HepG2 (cell line): ENCODE measurements at regions not wholly inside any gene's neighbourhood (a gene's known extent, or its start where the extent isn't known, plus 50 kb on each side); places are given as distances from the start of the nearest gene placed in this dataset.
A peak's percentile ranks its signal among the peaks of the same experiment; 100 is the strongest.
"Not testable (repeated sequence)": the region's sequence is repeated elsewhere in the genome, so short reads cannot be mapped to it uniquely, and the experiment has no call there.

Source experiments
- ATAC-seq: fragments of 200-7000 bp; cut with Tn5 transposase; 3 replicates; pipeline ENCODE4 v1.9.1; 2020; ENCODE audit warnings: mild to moderate bottlenecking, moderate library complexity
- BruUV-seq: library from RNA; stranded (reverse); fragments of 400-500 nt; replicated peaks from 2 replicates; lab custom pipeline; 2021; lab: Mats Ljungman, UMichigan
- CTCF ChIA-PET: fragments of 300-600 bp; formaldehyde crosslinking; extraction: SDS; loops from one replicate; lab custom pipeline; 2021; ENCODE audit warnings: low total read pairs, inconsistent platforms, low intra/inter-chr PET ratio; lab: Yijun Ruan, JAX
- POLR2A ChIA-PET: fragments of 350-600 bp; sonication (Branson Sonifier 250); formaldehyde crosslinking; loops from one replicate; lab custom pipeline; 2020; ENCODE audit warnings: antibody characterized with exemption, inconsistent platforms; lab: Yijun Ruan, JAX
- DNase-seq: peaks from one replicate; pipeline ENCODE4 v3.0.0-alpha.2; 2015; ENCODE audit warnings: low spot score
- FAIRE-seq: peaks from 3 replicates; lab custom pipeline; 2011; peaks lifted over from hg19 to GRCh38; lab: Jason Lieb, UNC
- H2AFZ ChIP-seq: one replicate; pipeline ENCODE4 v1.6.1; 2011; ENCODE audit warnings: low read length, inconsistent platforms
- H3K27ac ChIP-seq: fragments of 300-600 bp; 3 replicates; pipeline ENCODE4 v1.8.0; 2011; ENCODE audit warnings: mixed run types, mild to moderate bottlenecking, mixed read lengths, low read length, inconsistent platforms; ENCODE audit not compliant: insufficient read depth; ENCODE audit errors: extremely low read length
- H3K27me3 ChIP-seq, 2 experiments: fragments of 200-600 bp in 1 of 2; 2 replicates in 1 of 2; 3 replicates in 1 of 2; pipeline versions ENCODE4 v1.6.0 to v1.8.0; 2011; ENCODE audit warnings: low read length in 2 of 2, mild to moderate bottlenecking in 2 of 2, moderate library complexity in 2 of 2, inconsistent platforms in 1 of 2; ENCODE audit not compliant: insufficient read depth in 2 of 2, control insufficient read depth in 1 of 2
- H3K36me3 ChIP-seq, 2 experiments: fragments of 200-600 bp in 1 of 2; replicated peaks in 1 of 2; 2 replicates in 1 of 2; 3 replicates in 1 of 2; pipeline versions ENCODE4 v1.5.1 to v1.8.0; 2011; ENCODE audit warnings: low read length in 2 of 2, inconsistent platforms in 1 of 2; ENCODE audit not compliant: insufficient read depth in 2 of 2, control insufficient read depth in 1 of 2
- H3K4me1 ChIP-seq: 2 replicates; pipeline ENCODE4 v1.5.1; 2012; ENCODE audit warnings: low read length, inconsistent platforms; ENCODE audit not compliant: insufficient read depth
- H3K4me2 ChIP-seq: 2 replicates; pipeline ENCODE4 v1.6.0; 2011; ENCODE audit warnings: low read depth, low read length, inconsistent platforms
- H3K4me3 ChIP-seq, 3 experiments: fragments of 200-600 bp in 1 of 3; sonication (generic), shearing (Covaris generic) in 1 of 3; replicated peaks in 1 of 3; 2 replicates each; pipeline ENCODE4 v1.5.1; 2011 to 2016; ENCODE audit warnings: low read length in 3 of 3, inconsistent platforms in 2 of 3, low read depth in 2 of 3, mild to moderate bottlenecking in 2 of 3, control low read depth in 1 of 3, mixed read lengths in 1 of 3; ENCODE audit not compliant: insufficient read depth in 1 of 3
- H3K79me2 ChIP-seq: one replicate; pipeline ENCODE4 v1.6.1; 2011; ENCODE audit warnings: low read length, inconsistent platforms; ENCODE audit not compliant: insufficient read depth
- H3K9ac ChIP-seq: 2 replicates; pipeline ENCODE4 v1.6.0; 2011; ENCODE audit warnings: mild to moderate bottlenecking, low read depth, low read length, inconsistent platforms; ENCODE audit not compliant: insufficient read depth
- H3K9me3 ChIP-seq: 2 replicates; pipeline ENCODE4 v1.5.1; 2012; ENCODE audit warnings: mild to moderate bottlenecking, low read length
- H4K20me1 ChIP-seq: 2 replicates; pipeline ENCODE4 v1.6.0; 2011; ENCODE audit warnings: inconsistent platforms, mild to moderate bottlenecking, low read length, moderate library complexity; ENCODE audit not compliant: insufficient read depth
- ESRRA ChIP-seq: sonication (generic); formaldehyde crosslinking; IDR thresholded peaks from 2 replicates; pipeline ENCODE4 v1.5.1; 2020; ENCODE audit warnings: mild to moderate bottlenecking, low read depth, missing genetic modification reagents
- FOXP1 ChIP-seq, 2 experiments: fragments of 450-650 bp in 1 of 2; IDR thresholded peaks; 2 replicates each; pipeline ENCODE4 v1.6.1; 2017 to 2018; ENCODE audit warnings: antibody characterized with exemption in 1 of 2
- HMG20A ChIP-seq: IDR thresholded peaks from 2 replicates; pipeline ENCODE4 v1.6.1; 2016; ENCODE audit warnings: borderline replicate concordance
- KAT8 ChIP-seq: IDR thresholded peaks from 2 replicates; pipeline ENCODE4 v1.6.1; 2016; ENCODE audit warnings: missing genetic modification reagents, missing compliant biosample characterization
- MAFF ChIP-seq: IDR thresholded peaks from 2 replicates; pipeline ENCODE4 v1.6.1; 2011; ENCODE audit warnings: low read depth, low read length, improper control_type of control experiment
- MED1 ChIP-seq: sonication (generic); formaldehyde crosslinking; IDR thresholded peaks from 2 replicates; pipeline ENCODE4 v1.4.0; 2020; ENCODE audit warnings: missing genetic modification reagents
- MEIS1 ChIP-seq: sonication (generic); formaldehyde crosslinking; IDR thresholded peaks from 2 replicates; pipeline ENCODE4 v1.9.0; 2021; ENCODE audit warnings: mild to moderate bottlenecking, missing genetic modification reagents, moderate library complexity, borderline replicate concordance
- MTA1 ChIP-seq: sonication (generic); formaldehyde crosslinking; IDR thresholded peaks from 2 replicates; pipeline ENCODE4 v1.4.0; 2020; ENCODE audit warnings: missing genetic modification reagents, mild to moderate bottlenecking, borderline replicate concordance
- NFE2L2 ChIP-seq: fragments of 150-350 bp; IDR thresholded peaks from 2 replicates; pipeline ENCODE4 v1.6.1; 2014; ENCODE audit warnings: low read length
- POLR2G ChIP-seq: fragments of 200-400 bp; formaldehyde crosslinking; IDR thresholded peaks from 2 replicates; pipeline ENCODE4 v1.6.1; 2018; ENCODE audit warnings: mild to moderate bottlenecking, low read depth, low read length, moderate library complexity
- REPIN1 ChIP-seq: sonication (generic); formaldehyde crosslinking; IDR thresholded peaks from 2 replicates; pipeline ENCODE4 v1.8.0; 2022; ENCODE audit warnings: missing genetic modification reagents, low read depth, mild to moderate bottlenecking, borderline replicate concordance
- SALL1 ChIP-seq: sonication (generic); formaldehyde crosslinking; IDR thresholded peaks from 2 replicates; pipeline ENCODE4 v1.8.0; 2022; ENCODE audit warnings: mild to moderate bottlenecking, missing genetic modification reagents
- SIX4 ChIP-seq: sonication (generic); formaldehyde crosslinking; IDR thresholded peaks from 2 replicates; pipeline ENCODE4 v1.4.0; 2020; ENCODE audit warnings: missing genetic modification reagents
- TBL1XR1 ChIP-seq: fragments of 150-350 bp; IDR thresholded peaks from 2 replicates; pipeline ENCODE4 v1.6.1; 2014; ENCODE audit warnings: borderline replicate concordance, low read length; ENCODE audit not compliant: partially characterized antibody
- TEAD3 ChIP-seq: optimal IDR thresholded peaks from 2 replicates; pipeline ENCODE3; 2016; ENCODE audit warnings: borderline replicate concordance
- ZNF280D ChIP-seq: sonication (generic); formaldehyde crosslinking; IDR thresholded peaks from 2 replicates; pipeline ENCODE4 v1.5.1; 2020; ENCODE audit warnings: mild to moderate bottlenecking, missing genetic modification reagents
- ZNF503 ChIP-seq: sonication (generic); formaldehyde crosslinking; IDR thresholded peaks from 2 replicates; pipeline ENCODE4 v1.4.0; 2020; ENCODE audit warnings: missing genetic modification reagents
- WGBS: methylation state at CpG from one replicate; pipeline ENCODE4 v1.1.6; 2017; ENCODE audit warnings: low lambda C conversion rate; 5-methylcytosine and 5-hydroxymethylcytosine counted together
- in situ Hi-C: cut with HindIII; loops from 2 replicates; pipeline ENCODE4 v1.10.0; 2017; ENCODE audit warnings: low pct_unique_long_range_greater_than_20kb; ENCODE audit not compliant: extremely low pct_ligation_motif_present
- intact Hi-C: fragments of 100-400 bp; cut with micrococcal nuclease; formaldehyde crosslinking; loops from one replicate; pipeline ENCODE4 v1.10.0; 2022; ENCODE audit not compliant: unreplicated experiment

- TF ChIP-seq SALL1 (CRISPR knock-in tag) (peak; percentile 49; the same call in 1 of the 2 replicates), NFE2L2 (peak; percentile 95), KAT8 (CRISPR knock-in tag) (0 out of 2 replicates have a peak, but pooled peaks have one; percentile 3), MAFF (peak; percentile 63), HMG20A (peak; percentile 45; the same call in 1 of the 2 replicates), MED1 (peak; percentile 16; the same call in 1 of the 2 replicates), POLR2G (peak; percentile 67)
Measured at GRCh38 chr7:32669173-32669870, 174.0 kb downstream of the AVL9 start (continued).

GRCh38 chr7:32668387-32669097 lies 173.3 kb downstream of the AVL9 start:
- Histone ChIP-seq H3K4me2 (peak overlapping the region; percentile 67), H3K4me3 (peak overlapping the region in 1 of 3 experiments; percentile 32; a peak in 1 of 6 replicates), H3K27ac (peak overlapping the region; percentile 97), H3K9ac (peak overlapping the region; percentile 79), H3K4me1 (peaks cover 84% of the 10 kb centered on the region)
- CTCF ChIA-PET, in situ Hi-C loops, BruUV-seq, H3K9me3 ChIP-seq, H3K36me3 ChIP-seq, H2AFZ ChIP-seq, H3K79me2 ChIP-seq, H4K20me1 ChIP-seq, H3K27me3 ChIP-seq: not testable (repeated sequence)
- ATAC-seq (peak; percentile 81), DNase-seq (peak; percentile 94), FAIRE-seq (peak; percentile 78)
- POLR2A ChIA-PET, result interaction anchor here (1.0 to 3.7 kb wide), 8 partner anchors 9 to 178 kb away, joined by 3 to 22 read pairs (median 5); partner anchors contain the start of genes AVL9 and LSM5
- 0% methylated on average over 3 of the region's 3 CpGs for WGBS
- intact Hi-C loops, result loop anchor here (2.0 kb wide), 3 partner anchors 60 to 174 kb away; partner anchors contain the start of gene AVL9
- peak; percentile 24 for TF ChIP-seq TBL1XR1
- peak; percentile 37; the same call in 1 of the 2 replicates for TF ChIP-seq MTA1 (CRISPR knock-in tag)
- TF ChIP-seq SIX4 (CRISPR knock-in tag), result peak; percentile 39; the same call in 1 of the 2 replicates
- peak; percentile 35; the same call in 1 of the 2 replicates for TF ChIP-seq FOXP1 (IDR thresholded peaks at IDR 0.05)
- TF ChIP-seq FOXP1 (CRISPR knock-in tag; IDR thresholded peaks at IDR 0.05), result peak; percentile 83
- TF ChIP-seq MEIS1 (CRISPR knock-in tag), result 0 out of 2 replicates have a peak, but pooled peaks have one; percentile 48
- TF ChIP-seq ZNF280D (CRISPR knock-in tag), result peak; percentile 45; the same call in 1 of the 2 replicates
- peak; percentile 88 for TF ChIP-seq TEAD3 (CRISPR knock-in tag)
- peak; percentile 44; the same call in 1 of the 2 replicates for TF ChIP-seq ESRRA (CRISPR knock-in tag)
- peak; percentile 51; the same call in 1 of the 2 replicates for TF ChIP-seq REPIN1 (CRISPR knock-in tag)
- TF ChIP-seq ZNF503 (CRISPR knock-in tag), result peak; percentile 69
